Uterus (tissue), 2 donors: ENCODE measurements at regions not wholly inside any gene's neighbourhood (a gene's known extent, or its start where the extent isn't known, plus 50 kb on each side); places are given as distances from the start of the nearest gene placed in this dataset.

Source experiments
- POLR2A ChIP-seq, 2 donors: fragments of 450-650 bp; IDR thresholded peaks; one replicate each; pipeline ENCODE4 v1.6.1; 2016; ENCODE audit warnings: antibody characterized with exemption in 2 of 2, mild to moderate bottlenecking in 1 of 2, moderate library complexity in 1 of 2
- TF ChIP-seq, protein P1 (sequence below), 4 experiments: fragments of 200-600 bp in 2 of 4; fragments of 450-650 bp in 2 of 4; sonication (generic) in 2 of 4; IDR thresholded peaks; one replicate each; pipeline ENCODE4 v1.5.1; 2016 to 2019; ENCODE audit warnings: antibody characterized with exemption in 4 of 4, mild to moderate bottlenecking in 2 of 4, moderate library complexity in 1 of 4

DNA sequence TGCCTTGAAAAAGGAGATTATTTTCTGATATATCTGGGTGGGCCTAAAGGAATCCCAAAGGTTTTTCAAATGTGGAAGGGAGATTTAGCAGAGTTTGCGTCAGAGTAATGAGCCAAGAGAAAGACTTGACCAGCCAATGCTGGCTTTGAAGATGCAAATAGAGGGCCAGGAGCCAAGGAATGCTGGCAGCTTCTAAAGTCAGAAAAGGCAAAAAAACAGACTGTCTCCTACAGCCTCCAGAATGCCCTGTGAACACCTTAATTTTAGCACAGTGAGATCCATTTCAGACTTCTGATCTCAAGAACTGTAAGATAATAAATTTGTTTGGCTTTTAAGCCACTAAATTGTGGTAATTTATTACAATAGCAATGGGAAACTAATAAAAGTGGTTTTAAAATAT is 122.6 kb upstream of the FREM1 start:
- TF ChIP-seq, protein P1, sequence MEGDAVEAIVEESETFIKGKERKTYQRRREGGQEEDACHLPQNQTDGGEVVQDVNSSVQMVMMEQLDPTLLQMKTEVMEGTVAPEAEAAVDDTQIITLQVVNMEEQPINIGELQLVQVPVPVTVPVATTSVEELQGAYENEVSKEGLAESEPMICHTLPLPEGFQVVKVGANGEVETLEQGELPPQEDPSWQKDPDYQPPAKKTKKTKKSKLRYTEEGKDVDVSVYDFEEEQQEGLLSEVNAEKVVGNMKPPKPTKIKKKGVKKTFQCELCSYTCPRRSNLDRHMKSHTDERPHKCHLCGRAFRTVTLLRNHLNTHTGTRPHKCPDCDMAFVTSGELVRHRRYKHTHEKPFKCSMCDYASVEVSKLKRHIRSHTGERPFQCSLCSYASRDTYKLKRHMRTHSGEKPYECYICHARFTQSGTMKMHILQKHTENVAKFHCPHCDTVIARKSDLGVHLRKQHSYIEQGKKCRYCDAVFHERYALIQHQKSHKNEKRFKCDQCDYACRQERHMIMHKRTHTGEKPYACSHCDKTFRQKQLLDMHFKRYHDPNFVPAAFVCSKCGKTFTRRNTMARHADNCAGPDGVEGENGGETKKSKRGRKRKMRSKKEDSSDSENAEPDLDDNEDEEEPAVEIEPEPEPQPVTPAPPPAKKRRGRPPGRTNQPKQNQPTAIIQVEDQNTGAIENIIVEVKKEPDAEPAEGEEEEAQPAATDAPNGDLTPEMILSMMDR (IDR thresholded peaks at IDR 0.05): no peak
- TF ChIP-seq POLR2A (IDR thresholded peaks at IDR 0.05): no peak
